Loucy (cell line): ENCODE measurements at regions not wholly inside any gene's neighbourhood (a gene's known extent, or its start where the extent isn't known, plus 50 kb on each side); places are given as distances from the start of the nearest gene placed in this dataset.

Source experiments
- CTCF ChIP-seq: fragments of 200-600 bp; sonication (generic); conservative IDR thresholded peaks from 2 replicates; pipeline ENCODE4 v1.5.1; 2014; ENCODE audit warnings: mild to moderate bottlenecking, antibody characterized with exemption, low read length
- EZH2phosphoT487 ChIP-seq: fragments of 200-600 bp; IDR thresholded peaks from 2 replicates; pipeline ENCODE4 v1.6.1; 2018; ENCODE audit warnings: antibody characterized with exemption, mild to moderate bottlenecking, moderate library complexity, borderline replicate concordance

GRCh38 chr10:128305601-128306345 is 179.6 kb upstream of the MKI67 start:
- TF ChIP-seq CTCF (no peak), EZH2phosphoT487 (no peak)
